H9 (cell line): ENCODE measurements at regions not wholly inside any gene's neighbourhood (a gene's known extent, or its start where the extent isn't known, plus 50 kb on each side); places are given as distances from the start of the nearest gene placed in this dataset.

ENCODE experiments used
- DNase-seq: peaks from one replicate; pipeline ENCODE4 v3.0.0-alpha.2; 2017
- H2AFZ ChIP-seq: one replicate; pipeline ENCODE4 v1.6.1; 2013; ENCODE audit warnings: mild to moderate bottlenecking, low read length, control low read depth, moderate library complexity
- H2AK5ac ChIP-seq: 2 replicates; pipeline ENCODE4 v1.6.1; 2013; ENCODE audit warnings: low read length, control low read depth, mixed read lengths; ENCODE audit not compliant: insufficient read length
- H2BK120ac ChIP-seq: one replicate; pipeline ENCODE4 v1.6.1; 2013; ENCODE audit warnings: low read depth, mild to moderate bottlenecking, low read length, control low read depth, inconsistent platforms; ENCODE audit not compliant: poor library complexity, severe bottlenecking
- H2BK12ac ChIP-seq: 2 replicates; pipeline ENCODE4 v1.6.1; 2013; ENCODE audit warnings: low read length, control low read depth, mixed read lengths, low read depth; ENCODE audit not compliant: insufficient read length
- H2BK15ac ChIP-seq: 2 replicates; pipeline ENCODE4 v1.6.1; 2013; ENCODE audit warnings: low read depth, low read length, control low read depth
- H2BK20ac ChIP-seq: one replicate; pipeline ENCODE4 v1.6.1; 2013; ENCODE audit warnings: low read depth, mild to moderate bottlenecking, low read length, control low read depth, inconsistent platforms; ENCODE audit not compliant: poor library complexity, severe bottlenecking
- H2BK5ac ChIP-seq: 2 replicates; pipeline ENCODE4 v1.6.1; 2013; ENCODE audit warnings: low read length, control low read depth, mixed read lengths; ENCODE audit not compliant: insufficient read length
- H3K14ac ChIP-seq: 2 replicates; pipeline ENCODE4 v1.6.1; 2013; ENCODE audit warnings: low read length, control low read depth; ENCODE audit not compliant: insufficient read depth
- H3K18ac ChIP-seq: 2 replicates; pipeline ENCODE4 v1.6.1; 2013; ENCODE audit warnings: low read depth, mild to moderate bottlenecking, mixed read lengths, low read length, control low read depth; ENCODE audit not compliant: insufficient read length
- H3K23ac ChIP-seq: 2 replicates; pipeline ENCODE4 v1.6.1; 2013; ENCODE audit warnings: low read length, control low read depth, mixed read lengths, low read depth; ENCODE audit not compliant: insufficient read length
- H3K23me2 ChIP-seq: 2 replicates; pipeline ENCODE4 v1.6.1; 2013; ENCODE audit warnings: low read depth, mild to moderate bottlenecking, mixed read lengths, low read length, control low read depth; ENCODE audit not compliant: insufficient read length, poor library complexity, severe bottlenecking
- H3K27ac ChIP-seq: 2 replicates; pipeline ENCODE4 v1.5.1; 2013; ENCODE audit warnings: low read length, control low read depth, mixed read lengths, low read depth; ENCODE audit not compliant: insufficient read length
- H3K27me3 ChIP-seq: 2 replicates; pipeline ENCODE4 v1.6.1; 2013; ENCODE audit warnings: low read length, control low read depth, inconsistent platforms; ENCODE audit not compliant: insufficient read depth
- H3K4ac ChIP-seq: 2 replicates; pipeline ENCODE4 v1.6.1; 2013; ENCODE audit warnings: low read depth, mild to moderate bottlenecking, control low read depth, inconsistent platforms, low read length, moderate library complexity
- H3K4me1 ChIP-seq: 2 replicates; pipeline ENCODE4 v1.6.1; 2013; ENCODE audit warnings: low read length, control low read depth, inconsistent platforms; ENCODE audit not compliant: insufficient read depth
- H3K4me2 ChIP-seq: 2 replicates; pipeline ENCODE4 v1.6.1; 2013; ENCODE audit warnings: low read length, control low read depth, mixed read lengths; ENCODE audit not compliant: insufficient read length, insufficient read depth
- H3K56ac ChIP-seq: 2 replicates; pipeline ENCODE4 v1.6.1; 2013; ENCODE audit warnings: low read depth, mild to moderate bottlenecking, mixed read lengths, low read length, control low read depth; ENCODE audit not compliant: insufficient read length
- H3K79me1 ChIP-seq: 2 replicates; pipeline ENCODE4 v1.6.1; 2013; ENCODE audit warnings: low read depth, mild to moderate bottlenecking, moderate library complexity, low read length, control low read depth, inconsistent platforms; ENCODE audit not compliant: insufficient read depth, poor library complexity, severe bottlenecking
- H3K79me2 ChIP-seq: 2 replicates; pipeline ENCODE4 v1.6.1; 2013; ENCODE audit warnings: low read length, control low read depth, inconsistent platforms; ENCODE audit not compliant: insufficient read depth
- H3K9ac ChIP-seq: 2 replicates; pipeline ENCODE4 v1.6.1; 2013; ENCODE audit warnings: low read length, control low read depth, mixed read lengths; ENCODE audit not compliant: insufficient read length; ENCODE audit errors: extremely low read depth
- H3K9me3 ChIP-seq: one replicate; pipeline ENCODE4 v1.6.1; 2013; ENCODE audit warnings: low read depth, low read length, inconsistent platforms; ENCODE audit not compliant: control insufficient read depth
- H3T11ph ChIP-seq: one replicate; pipeline ENCODE4 v1.6.1; 2013; ENCODE audit warnings: mild to moderate bottlenecking, low read length, control low read depth, inconsistent platforms
- H4K20me1 ChIP-seq: one replicate; pipeline ENCODE4 v1.6.1; 2013; ENCODE audit not compliant: control insufficient read depth, insufficient read length, insufficient read depth
- H4K5ac ChIP-seq: 2 replicates; pipeline ENCODE4 v1.6.1; 2013; ENCODE audit warnings: low read depth, mild to moderate bottlenecking, mixed read lengths, low read length, control low read depth; ENCODE audit not compliant: insufficient read length
- H4K8ac ChIP-seq: replicated peaks from 2 replicates; pipeline ENCODE4 v1.6.1; 2013; ENCODE audit warnings: low read length, control low read depth, mixed read lengths, low read depth; ENCODE audit not compliant: insufficient read length
- H4K91ac ChIP-seq: 2 replicates; pipeline ENCODE4 v1.6.1; 2013; ENCODE audit warnings: low read depth, mild to moderate bottlenecking, moderate library complexity, mixed read lengths, low read length, control low read depth; ENCODE audit not compliant: insufficient read length
- H3K27ac Mint-ChIP-seq, 3 experiments: 2 replicates in 2 of 3; 3 replicates in 1 of 3; pipeline ENCODE4 v1.8.0; 2020 to 2021; ENCODE audit warnings: mixed read lengths in 3 of 3, mild to moderate bottlenecking in 1 of 3, moderate library complexity in 1 of 3
- H3K27me3 Mint-ChIP-seq: 2 replicates; pipeline ENCODE4 v1.8.0; 2021; ENCODE audit warnings: low read depth, mild to moderate bottlenecking, moderate library complexity, mixed read lengths
- H3K36me3 Mint-ChIP-seq, 3 experiments: 2 replicates in 2 of 3; 3 replicates in 1 of 3; pipeline ENCODE4 v1.8.0; 2020 to 2021; ENCODE audit warnings: low read depth in 3 of 3, mixed read lengths in 3 of 3; ENCODE audit not compliant: insufficient read depth in 1 of 3
- H3K4me1 Mint-ChIP-seq, 2 experiments: 2 replicates each; pipeline ENCODE4 v1.8.0; 2020; ENCODE audit warnings: mixed read lengths in 2 of 2
- H3K4me3 Mint-ChIP-seq, 2 experiments: 2 replicates in 1 of 2; 3 replicates in 1 of 2; pipeline ENCODE4 v1.8.0; 2020 to 2021; ENCODE audit warnings: mild to moderate bottlenecking in 2 of 2, mixed read lengths in 2 of 2, moderate library complexity in 1 of 2
- H3K9me3 Mint-ChIP-seq, 2 experiments: 2 replicates in 1 of 2; 3 replicates in 1 of 2; pipeline ENCODE4 v1.8.0; 2020; ENCODE audit warnings: mild to moderate bottlenecking in 2 of 2, mixed read lengths in 2 of 2, moderate library complexity in 1 of 2
- CTCF ChIP-seq: fragments of 200-600 bp; sonication (generic); conservative IDR thresholded peaks from 3 replicates; pipeline ENCODE4 v1.8.0; 2021; ENCODE audit warnings: antibody characterized with exemption, mild to moderate bottlenecking
- WGBS: extraction: QIAGEN DNeasy Blood & Tissue Kit; methylation state at CpG from one replicate; pipeline ENCODE4 v1.1.7; 2013; ENCODE audit warnings: missing lambda C conversion rate, low lambda C conversion rate, mixed read lengths; ENCODE audit not compliant: insufficient read length; ENCODE audit errors: extremely low coverage; 5-methylcytosine and 5-hydroxymethylcytosine counted together

DNA sequence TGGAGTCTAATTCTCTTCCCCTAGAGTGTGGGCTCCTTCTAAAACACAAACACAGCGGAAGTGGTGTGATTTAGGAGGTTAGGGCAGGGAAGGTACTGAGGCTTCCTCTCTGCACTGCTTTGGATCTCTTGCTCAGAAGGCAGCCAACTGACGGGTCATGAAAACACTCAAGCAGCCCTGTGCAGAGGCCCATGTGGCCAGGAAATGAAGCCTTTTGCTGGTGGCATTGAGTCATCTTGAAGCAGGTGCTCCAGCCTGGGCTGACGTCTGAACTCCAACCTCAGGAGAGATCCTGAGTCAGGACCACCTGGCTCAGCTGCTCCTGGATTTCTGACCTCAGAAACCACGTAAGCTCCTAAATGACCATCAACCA, 72.9 kb downstream of the MRM1 start:
- no peaks in the 10 kb centered on the region for H3K4me1 ChIP-seq
- no peak overlapping the region for H2BK15ac ChIP-seq
- H2BK120ac ChIP-seq = no peak overlapping the region
- no peak overlapping the region for H3K4me2 ChIP-seq
- H4K5ac ChIP-seq = no peak overlapping the region
- no peaks in the 10 kb centered on the region for H3K79me1 ChIP-seq
- WGBS = no CpG with 5 or more reads among the region's 4 CpGs
- no peak overlapping the region for H3K4me3 Mint-ChIP-seq
- no peak overlapping the region for H3K27ac ChIP-seq
- DNase-seq = no peak
- no peak overlapping the region for H3K4ac ChIP-seq
- H4K91ac ChIP-seq = no peak overlapping the region
- no peak overlapping the region for H2AK5ac ChIP-seq
- no peak overlapping the region for H3K18ac ChIP-seq
- no peak overlapping the region for H4K8ac ChIP-seq
- H3K56ac ChIP-seq = no peak overlapping the region
- no peak overlapping the region for H2BK12ac ChIP-seq
- no peaks in the 10 kb centered on the region; a peak in 1 of 5 replicates for H3K9me3 Mint-ChIP-seq
- no peak overlapping the region for H3T11ph ChIP-seq
- H3K27me3 Mint-ChIP-seq = peaks cover 1% of the 10 kb centered on the region; the same call in 1 of the 2 replicates
- H3K4me1 Mint-ChIP-seq = peaks cover 12 to 18% of the 10 kb centered on the region in 2 experiments
- TF ChIP-seq CTCF = no peak
- H3K23ac ChIP-seq = no peak overlapping the region
- H3K27me3 ChIP-seq = no peaks in the 10 kb centered on the region
- H3K23me2 ChIP-seq = no peaks in the 10 kb centered on the region
- no peaks in the 10 kb centered on the region for H3K9me3 ChIP-seq
- no peak overlapping the region for H3K27ac Mint-ChIP-seq
- no peaks in the 10 kb centered on the region for H3K79me2 ChIP-seq
- H2BK20ac ChIP-seq = no peak overlapping the region
- H2BK5ac ChIP-seq = no peak overlapping the region
- H3K9ac ChIP-seq = no peak overlapping the region
- no peaks in the 10 kb centered on the region for H4K20me1 ChIP-seq
- H2AFZ ChIP-seq = no peak overlapping the region
- no peak overlapping the region for H3K14ac ChIP-seq
- H3K36me3 Mint-ChIP-seq = no peaks in the 10 kb centered on the region
